ENCODE measurements at regions not wholly inside any gene's neighbourhood (a gene's known extent, or its start where the extent isn't known, plus 50 kb on each side); places are given as distances from the start of the nearest gene placed in this dataset.

- TF ChIP-seq CTCF (IDR thresholded peaks at IDR 0.05 in 4 of 5, conservative IDR thresholded peaks at IDR 0.05 in 1 of 5) (no peak), POLR2A (IDR thresholded peaks at IDR 0.05) (no peak)
These were observed 1062.9 kb upstream of the CADM2 start for GRCh38 chr3:83895892-83896291.

Measured in gastrocnemius medialis (tissue), 4 donors.